Adrenal gland (tissue), 5 donors: ENCODE measurements at regions not wholly inside any gene's neighbourhood (a gene's known extent, or its start where the extent isn't known, plus 50 kb on each side); places are given as distances from the start of the nearest gene placed in this dataset.

Experiments used
- CTCF ChIP-seq, 6 experiments: fragments of 450-650 bp in 4 of 6; fragments of 200-600 bp in 2 of 6; sonication (generic) in 1 of 6; IDR thresholded peaks; 1 replicate in 5 of 6; 2 replicates in 1 of 6; pipeline versions ENCODE4 v1.5.1 to v1.8.0; 2016 to 2021; ENCODE audit warnings: antibody characterized with exemption in 6 of 6, mild to moderate bottlenecking in 2 of 6, moderate library complexity in 1 of 6
- POLR2A ChIP-seq, 2 donors: fragments of 450-650 bp; IDR thresholded peaks; one replicate each; pipeline ENCODE4 v1.6.1; 2017; ENCODE audit warnings: antibody characterized with exemption in 2 of 2, mild to moderate bottlenecking in 2 of 2, moderate library complexity in 1 of 2
- donor health status: DM: no; HTN: no; CAD: no.

GRCh38 chr5:124040799-124041198 is 528.8 kb downstream of the CSNK1G3 start:
- TF ChIP-seq POLR2A (IDR thresholded peaks at IDR 0.05) (no peak), CTCF (IDR thresholded peaks at IDR 0.05) (no peak)
